ENCODE measurements at regions not wholly inside any gene's neighbourhood (a gene's known extent, or its start where the extent isn't known, plus 50 kb on each side); places are given as distances from the start of the nearest gene placed in this dataset.
"Not testable (repeated sequence)": the region's sequence is repeated elsewhere in the genome, so short reads cannot be mapped to it uniquely, and the experiment has no call there.

- no peak for DNase-seq
Measured at GRCh38 chr1:61028136-61028535, 54.2 kb upstream of the NFIA start.

- DNase-seq, result not testable (repeated sequence)
Measured at GRCh38 chr1:61018068-61018467, 64.3 kb upstream of the NFIA start.

GRCh38 chr1:61017651-61018050 lies 64.7 kb upstream of the NFIA start:
- DNase-seq, result no peak

- DNase-seq, result no peak
Measured at GRCh38 chr1:61013946-61014667, 68.3 kb upstream of the NFIA start.

DNA sequence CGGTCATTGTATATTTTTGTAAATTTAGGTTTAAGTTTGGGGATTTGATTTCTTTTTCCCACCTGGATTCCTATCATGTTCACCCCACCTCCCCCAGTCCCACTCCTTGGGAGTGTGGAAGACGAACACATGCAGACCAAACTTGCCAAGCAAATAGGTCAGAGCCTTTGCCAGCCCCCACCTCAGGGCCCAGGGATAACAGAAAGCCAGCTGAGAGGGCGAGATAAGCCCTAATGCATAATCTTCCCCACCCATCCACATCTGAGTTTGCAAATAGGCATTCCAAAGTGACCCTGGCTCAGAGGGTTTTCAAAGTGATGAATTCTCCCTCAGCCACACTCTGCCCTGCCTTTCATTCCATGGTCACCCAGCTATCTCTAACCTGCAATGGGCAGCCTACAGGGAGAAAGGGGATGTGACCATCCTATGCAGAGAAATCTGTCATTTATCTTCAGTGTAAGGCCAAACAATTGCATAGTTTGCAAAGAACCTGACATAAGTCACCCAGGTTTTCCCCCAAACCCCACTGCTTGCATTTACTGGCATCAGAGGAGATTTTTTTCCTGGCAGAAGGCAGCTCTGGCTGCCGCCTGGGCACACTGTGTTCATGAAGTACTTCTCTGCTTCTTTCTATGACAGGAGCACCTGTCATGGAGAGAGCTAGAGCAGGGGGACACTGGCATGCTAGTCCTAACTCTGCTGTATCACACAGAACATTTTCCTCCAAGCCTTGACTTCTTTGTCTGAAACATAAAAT lies 69.0 kb upstream of the NFIA start:
- no peak for DNase-seq

- no peak for DNase-seq
Measured at GRCh38 chr1:61012341-61012761, 70.0 kb upstream of the NFIA start.

DNA sequence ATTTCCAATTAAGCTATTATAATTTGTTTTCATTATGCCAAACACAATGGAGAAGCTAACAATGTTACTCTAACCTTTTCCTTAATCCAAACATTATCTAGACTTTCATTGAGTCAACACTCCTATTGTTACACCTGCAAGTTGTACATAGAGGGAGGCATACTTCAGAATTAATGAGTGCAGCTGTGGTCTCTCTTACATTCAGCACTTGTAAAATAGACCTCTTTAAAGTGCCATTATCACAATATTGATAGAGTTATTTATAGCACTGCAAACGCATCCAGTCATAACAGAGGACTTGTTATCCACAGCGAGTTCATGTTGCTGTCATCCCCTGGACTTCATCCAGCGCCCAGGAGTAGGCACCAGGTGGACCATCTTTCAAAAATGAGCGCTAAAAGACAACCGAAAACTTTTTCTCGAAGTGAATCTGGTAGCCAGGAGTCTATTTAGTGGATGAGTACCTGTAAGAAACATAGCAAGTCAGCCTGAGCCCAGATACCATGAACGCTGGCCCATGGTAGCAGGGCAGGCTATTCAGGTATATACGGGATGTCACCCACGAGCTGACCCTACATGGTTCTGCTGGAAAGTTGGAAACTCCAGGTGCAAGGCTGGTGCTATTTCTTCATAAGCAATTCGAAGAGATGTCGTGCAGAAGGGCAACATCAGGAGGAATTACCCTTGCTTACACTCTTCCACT lies 70.6 kb upstream of the NFIA start:
- no peak for DNase-seq

DNA sequence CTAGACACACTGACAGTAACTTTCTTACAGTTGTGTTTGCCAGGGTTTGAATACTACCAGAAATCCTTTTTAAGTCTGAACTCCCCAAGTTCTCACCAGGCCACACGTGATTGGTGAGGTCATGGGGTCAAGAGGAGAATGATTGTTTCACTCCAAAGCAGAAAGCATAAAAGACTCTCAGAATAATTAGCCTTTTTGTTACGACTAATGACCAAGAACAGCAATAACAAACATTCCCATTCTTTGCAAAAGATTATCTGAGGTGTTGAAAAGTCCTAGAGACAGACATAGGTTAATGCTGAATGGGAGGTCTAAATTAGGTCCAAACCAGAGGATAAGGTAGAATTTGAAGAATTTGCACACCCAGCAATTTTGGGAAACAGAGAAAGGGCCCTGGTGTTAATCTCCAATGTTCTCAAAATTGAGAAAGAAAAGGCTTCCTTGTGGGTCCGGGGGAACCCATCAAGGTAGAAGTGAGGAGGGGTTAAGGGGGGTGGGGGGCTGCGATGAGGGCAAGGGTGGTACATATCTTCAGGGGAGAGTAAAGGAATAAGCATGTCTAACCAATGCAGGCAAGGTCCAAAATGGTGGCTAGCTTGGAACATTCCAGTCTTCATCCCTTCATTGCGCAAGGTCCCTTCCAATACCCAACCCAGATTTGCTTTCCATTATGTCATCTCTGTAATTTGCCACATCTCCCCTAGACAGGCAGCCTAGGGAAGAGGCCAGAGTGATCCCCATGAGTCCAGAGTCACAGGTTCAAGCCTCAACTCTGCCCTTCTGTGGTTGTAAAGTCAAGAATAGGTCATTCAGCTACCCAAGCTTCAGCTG lies 74.6 kb upstream of the NFIA start:
- no peak for DNase-seq

GRCh38 chr1:61005614-61006580 lies 76.5 kb upstream of the NFIA start:
- no peak for DNase-seq

GRCh38 chr1:61004262-61005003 lies 77.9 kb upstream of the NFIA start:
- DNase-seq, result no peak

DNA sequence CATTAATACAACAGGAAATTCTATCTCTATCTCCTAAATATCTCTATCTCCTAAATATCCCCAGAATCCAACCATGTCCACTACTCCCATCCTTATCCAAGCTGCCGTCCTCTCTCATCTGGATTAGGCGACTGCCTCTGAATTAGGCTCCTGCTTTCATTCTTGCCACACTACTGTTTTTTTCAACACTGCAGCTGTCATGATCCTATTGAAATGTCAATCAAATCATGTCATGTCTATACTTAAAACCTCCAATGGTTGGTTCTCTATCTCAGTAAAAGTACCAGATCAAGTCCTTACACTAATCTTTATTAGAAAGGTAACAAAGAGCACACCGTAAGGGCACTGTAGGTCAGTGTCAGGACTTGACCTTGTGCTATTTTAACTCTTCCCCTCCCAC lies 82.0 kb upstream of the NFIA start:
- no peak for DNase-seq

DNA sequence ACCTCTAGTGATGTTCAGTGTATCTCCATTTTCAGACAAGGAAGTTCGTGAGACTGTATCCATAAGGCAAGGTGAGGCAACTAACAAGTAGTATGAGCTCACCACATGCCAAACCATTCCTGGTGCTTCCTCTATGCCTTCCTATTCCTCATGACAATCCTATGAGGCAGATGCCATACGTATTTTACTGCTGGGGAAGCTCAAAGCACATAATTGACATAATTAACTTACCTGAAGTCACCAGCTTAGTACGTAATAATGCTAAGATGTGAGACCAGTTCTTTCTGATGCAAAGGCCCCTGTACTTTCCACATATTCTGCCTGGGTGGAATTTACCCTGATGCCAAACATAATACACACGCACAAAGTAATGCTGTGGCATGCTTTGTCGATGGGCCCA lies 83.6 kb upstream of the NFIA start:
- no peak for DNase-seq

- DNase-seq, result no peak
Measured at GRCh38 chr1:60994828-60995492, 87.4 kb upstream of the NFIA start.

DNA sequence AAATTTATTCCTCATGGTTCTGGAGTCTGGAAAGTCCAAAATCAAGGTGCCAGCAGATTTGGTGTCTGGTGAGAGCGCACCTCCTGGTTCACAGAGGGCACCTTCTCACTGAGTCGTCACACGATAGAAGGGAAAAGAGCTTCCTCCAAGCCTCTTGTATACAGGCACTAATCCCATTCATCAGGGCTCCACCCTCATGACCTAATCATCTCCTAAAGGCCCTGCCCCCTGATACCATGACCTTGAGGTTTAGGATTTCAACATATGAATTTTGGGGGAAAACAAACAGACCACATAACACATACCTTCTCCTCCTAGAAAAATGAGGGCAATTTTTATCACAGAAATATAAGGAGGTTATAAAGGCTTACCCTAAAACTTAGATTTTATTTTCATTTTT lies 88.0 kb upstream of the NFIA start:
- DNase-seq, result no peak

GRCh38 chr1:60992165-60992564 lies 90.2 kb upstream of the NFIA start:
- DNase-seq, result no peak

GRCh38 chr1:60990714-60991090 lies 91.7 kb upstream of the NFIA start:
- no peak for DNase-seq

- peak; percentile 98 for DNase-seq
Measured at GRCh38 chr1:60989749-60990713, 92.3 kb upstream of the NFIA start.

DNA sequence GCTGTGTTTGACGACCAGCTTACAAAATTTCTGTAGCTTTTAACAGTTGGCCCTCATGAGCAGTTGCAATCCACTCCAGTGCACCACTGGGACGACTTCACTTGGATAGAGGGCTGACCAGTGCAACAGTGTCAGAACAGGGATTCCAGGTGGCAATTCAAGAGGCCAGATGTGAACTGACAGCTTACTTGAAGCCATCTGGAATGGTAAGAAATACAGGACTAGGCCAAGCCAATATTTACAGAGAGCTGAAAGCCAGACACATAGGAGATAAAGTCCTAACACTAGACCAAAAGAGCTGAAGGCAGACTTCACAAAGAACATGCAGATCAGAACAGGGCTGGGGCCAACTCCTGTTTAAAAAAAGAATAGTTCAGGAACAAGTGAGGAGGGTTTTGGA lies 93.5 kb upstream of the NFIA start:
- peak; percentile 9 for DNase-seq

DNA sequence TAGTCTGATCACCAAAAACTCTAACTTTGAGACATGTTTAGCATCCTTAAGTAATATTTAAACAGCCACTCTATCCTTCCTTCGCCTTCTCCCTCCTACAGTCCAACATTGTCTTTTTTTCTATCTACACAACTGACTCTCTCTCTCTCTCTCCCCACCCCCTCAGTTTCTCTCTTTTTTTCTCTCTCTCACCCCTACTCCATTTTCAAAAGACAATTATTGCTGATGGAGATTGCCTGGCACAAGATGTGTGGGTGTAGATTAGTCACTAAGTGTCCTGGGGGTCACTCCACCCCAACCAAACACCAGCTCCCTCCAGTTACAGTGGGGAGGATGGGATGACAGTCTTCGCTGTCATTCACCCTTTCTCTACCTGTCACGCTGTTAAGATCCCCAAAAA lies 94.5 kb upstream of the NFIA start:
- DNase-seq, result no peak
